ENCODE measurements at regions not wholly inside any gene's neighbourhood (a gene's known extent, or its start where the extent isn't known, plus 50 kb on each side); places are given as distances from the start of the nearest gene placed in this dataset.

DNA sequence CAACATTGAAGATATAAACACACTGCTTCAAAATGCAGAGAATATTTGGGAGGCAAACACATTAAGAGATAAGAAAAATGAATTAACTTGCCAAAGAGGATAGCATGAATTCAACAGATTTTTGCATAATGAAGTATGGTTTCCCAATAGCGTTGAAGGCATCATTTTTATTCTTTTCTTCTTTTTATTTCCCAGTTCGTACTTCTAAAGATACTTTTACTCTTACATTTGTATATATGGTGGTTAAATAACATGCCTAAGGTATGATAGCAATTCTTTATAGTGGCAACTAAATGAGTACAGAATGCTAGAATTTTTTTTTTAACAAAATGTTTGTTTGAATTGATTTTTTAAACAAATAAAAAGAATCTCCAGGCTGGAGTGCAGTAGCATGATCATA, 473.4 kb upstream of the MARCKS start:
- TF ChIP-seq HNF4A (conservative IDR thresholded peaks at IDR 0.05) (no peak), EGR1 (IDR thresholded peaks at IDR 0.05; ENCODE audit: low read depth in 2 of 2) (no peak), RXRA (IDR thresholded peaks at IDR 0.05) (no peak), FOXA2 (IDR thresholded peaks at IDR 0.05) (no peak), YY1 (IDR thresholded peaks at IDR 0.05) (no peak), SP1 (IDR thresholded peaks at IDR 0.05) (no peak), RAD21 (IDR thresholded peaks at IDR 0.05) (no peak), TAF1 (conservative IDR thresholded peaks at IDR 0.05) (no peak), NR2F2 (IDR thresholded peaks at IDR 0.05) (no peak)
- TF ChIP-seq, protein P1, sequence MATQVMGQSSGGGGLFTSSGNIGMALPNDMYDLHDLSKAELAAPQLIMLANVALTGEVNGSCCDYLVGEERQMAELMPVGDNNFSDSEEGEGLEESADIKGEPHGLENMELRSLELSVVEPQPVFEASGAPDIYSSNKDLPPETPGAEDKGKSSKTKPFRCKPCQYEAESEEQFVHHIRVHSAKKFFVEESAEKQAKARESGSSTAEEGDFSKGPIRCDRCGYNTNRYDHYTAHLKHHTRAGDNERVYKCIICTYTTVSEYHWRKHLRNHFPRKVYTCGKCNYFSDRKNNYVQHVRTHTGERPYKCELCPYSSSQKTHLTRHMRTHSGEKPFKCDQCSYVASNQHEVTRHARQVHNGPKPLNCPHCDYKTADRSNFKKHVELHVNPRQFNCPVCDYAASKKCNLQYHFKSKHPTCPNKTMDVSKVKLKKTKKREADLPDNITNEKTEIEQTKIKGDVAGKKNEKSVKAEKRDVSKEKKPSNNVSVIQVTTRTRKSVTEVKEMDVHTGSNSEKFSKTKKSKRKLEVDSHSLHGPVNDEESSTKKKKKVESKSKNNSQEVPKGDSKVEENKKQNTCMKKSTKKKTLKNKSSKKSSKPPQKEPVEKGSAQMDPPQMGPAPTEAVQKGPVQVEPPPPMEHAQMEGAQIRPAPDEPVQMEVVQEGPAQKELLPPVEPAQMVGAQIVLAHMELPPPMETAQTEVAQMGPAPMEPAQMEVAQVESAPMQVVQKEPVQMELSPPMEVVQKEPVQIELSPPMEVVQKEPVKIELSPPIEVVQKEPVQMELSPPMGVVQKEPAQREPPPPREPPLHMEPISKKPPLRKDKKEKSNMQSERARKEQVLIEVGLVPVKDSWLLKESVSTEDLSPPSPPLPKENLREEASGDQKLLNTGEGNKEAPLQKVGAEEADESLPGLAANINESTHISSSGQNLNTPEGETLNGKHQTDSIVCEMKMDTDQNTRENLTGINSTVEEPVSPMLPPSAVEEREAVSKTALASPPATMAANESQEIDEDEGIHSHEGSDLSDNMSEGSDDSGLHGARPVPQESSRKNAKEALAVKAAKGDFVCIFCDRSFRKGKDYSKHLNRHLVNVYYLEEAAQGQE (IDR thresholded peaks at IDR 0.05), result no peak
- TF ChIP-seq, protein P2, sequence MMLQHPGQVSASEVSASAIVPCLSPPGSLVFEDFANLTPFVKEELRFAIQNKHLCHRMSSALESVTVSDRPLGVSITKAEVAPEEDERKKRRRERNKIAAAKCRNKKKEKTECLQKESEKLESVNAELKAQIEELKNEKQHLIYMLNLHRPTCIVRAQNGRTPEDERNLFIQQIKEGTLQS (IDR thresholded peaks at IDR 0.05), result no peak
- TF ChIP-seq, protein P3, sequence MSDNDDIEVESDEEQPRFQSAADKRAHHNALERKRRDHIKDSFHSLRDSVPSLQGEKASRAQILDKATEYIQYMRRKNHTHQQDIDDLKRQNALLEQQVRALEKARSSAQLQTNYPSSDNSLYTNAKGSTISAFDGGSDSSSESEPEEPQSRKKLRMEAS (IDR thresholded peaks at IDR 0.05), result no peak
- Histone ChIP-seq H3K4me3 (ENCODE audit: low read depth in 1 of 3, low read length in 3 of 3) (no peak overlapping the region), H3K4me1 (ENCODE audit: control insufficient read depth in 4 of 4, insufficient read depth in 4 of 4, low read length in 3 of 4) (no peaks in the 10 kb centered on the region), H3K9ac (ENCODE audit: low read depth in 1 of 2, low read length in 2 of 2) (no peak overlapping the region), H3K36me3 (ENCODE audit: control insufficient read depth in 4 of 4, insufficient read depth in 3 of 4, low read depth in 1 of 4, low read length in 3 of 4) (no peaks in the 10 kb centered on the region), H3K9me3 (ENCODE audit: control insufficient read depth in 4 of 4, low read length in 3 of 4) (no peaks in the 10 kb centered on the region), H3K27me3 (ENCODE audit: control insufficient read depth in 4 of 4, insufficient read depth in 4 of 4, low read length in 3 of 4) (no peaks in the 10 kb centered on the region), H3K27ac (ENCODE audit: low read depth in 1 of 2, low read length in 2 of 2) (no peak overlapping the region)
- no peak for DNase-seq (ENCODE audit: low spot score)
- WGBS, result 81% methylated on average over 2 of the region's 2 CpGs

DNA sequence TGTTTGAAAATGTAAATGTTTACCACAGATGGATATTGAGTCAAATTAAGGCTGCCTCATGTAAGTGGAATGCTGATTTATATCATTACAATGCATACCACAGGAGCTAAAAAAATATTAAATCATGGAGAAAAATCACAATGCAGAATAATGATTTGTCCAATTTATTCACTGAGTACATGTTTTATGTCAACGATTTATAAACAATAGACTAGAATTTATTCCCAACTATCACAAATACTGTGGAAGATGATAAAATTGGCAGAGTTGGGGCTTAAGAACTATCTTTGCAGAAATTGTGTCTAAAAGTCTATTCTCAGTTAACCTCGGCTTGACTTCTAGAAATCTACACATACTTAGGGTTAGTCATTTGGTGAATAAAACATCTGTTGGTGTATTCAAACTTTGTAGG, 472.1 kb upstream of the MARCKS start:
- TF ChIP-seq FOXA2 (IDR thresholded peaks at IDR 0.05) (no peak), FOXA1 (IDR thresholded peaks at IDR 0.05) (no peak)
- WGBS, result 85% methylated on average over 2 of the region's 2 CpGs

DNA sequence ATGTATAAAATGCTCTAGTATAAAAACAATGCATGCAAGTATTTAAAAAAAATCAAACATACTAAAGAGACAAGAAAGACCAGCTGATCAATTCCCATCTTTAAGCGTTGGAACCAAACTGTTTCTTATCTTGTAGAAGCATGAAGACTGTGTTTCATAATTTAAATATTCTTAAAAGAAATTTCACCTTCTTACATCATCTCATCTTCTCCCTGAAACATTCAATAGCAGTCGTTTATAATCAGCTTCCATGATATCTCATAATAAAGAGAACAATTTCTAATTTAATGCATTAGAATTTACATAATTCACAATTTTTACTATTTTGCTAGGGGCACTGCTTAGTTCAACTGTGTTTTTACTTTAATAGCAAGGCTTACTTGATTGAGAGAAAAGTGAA, 468.1 kb upstream of the MARCKS start:
- H3K9ac ChIP-seq (ENCODE audit: low read depth in 1 of 2, low read length in 2 of 2), result no peak overlapping the region
- no peaks in the 10 kb centered on the region for H3K36me3 ChIP-seq (ENCODE audit: control insufficient read depth in 4 of 4, insufficient read depth in 3 of 4, low read depth in 1 of 4, low read length in 3 of 4)
- H3K4me1 ChIP-seq (ENCODE audit: control insufficient read depth in 4 of 4, insufficient read depth in 4 of 4, low read length in 3 of 4), result no peaks in the 10 kb centered on the region
- WGBS, result 82% methylated on average over 2 of the region's 2 CpGs
- no peak overlapping the region for H3K4me3 ChIP-seq (ENCODE audit: low read depth in 1 of 3, low read length in 3 of 3)
- no peaks in the 10 kb centered on the region for H3K27me3 ChIP-seq (ENCODE audit: control insufficient read depth in 4 of 4, insufficient read depth in 4 of 4, low read length in 3 of 4)
- DNase-seq (ENCODE audit: low spot score), result no peak
- no peak overlapping the region for H3K27ac ChIP-seq (ENCODE audit: low read depth in 1 of 2, low read length in 2 of 2)
- no peaks in the 10 kb centered on the region for H3K9me3 ChIP-seq (ENCODE audit: control insufficient read depth in 4 of 4, low read length in 3 of 4)
- TF ChIP-seq, protein P1 (IDR thresholded peaks at IDR 0.05), result no peak
- TF ChIP-seq RAD21 (IDR thresholded peaks at IDR 0.05), result no peak
- TF ChIP-seq, protein P2 (IDR thresholded peaks at IDR 0.05), result no peak
- no peak for TF ChIP-seq TAF1 (conservative IDR thresholded peaks at IDR 0.05)
- TF ChIP-seq, protein P3 (IDR thresholded peaks at IDR 0.05), result no peak
- no peak for TF ChIP-seq JUND (IDR thresholded peaks at IDR 0.05)
- TF ChIP-seq, protein P4, sequence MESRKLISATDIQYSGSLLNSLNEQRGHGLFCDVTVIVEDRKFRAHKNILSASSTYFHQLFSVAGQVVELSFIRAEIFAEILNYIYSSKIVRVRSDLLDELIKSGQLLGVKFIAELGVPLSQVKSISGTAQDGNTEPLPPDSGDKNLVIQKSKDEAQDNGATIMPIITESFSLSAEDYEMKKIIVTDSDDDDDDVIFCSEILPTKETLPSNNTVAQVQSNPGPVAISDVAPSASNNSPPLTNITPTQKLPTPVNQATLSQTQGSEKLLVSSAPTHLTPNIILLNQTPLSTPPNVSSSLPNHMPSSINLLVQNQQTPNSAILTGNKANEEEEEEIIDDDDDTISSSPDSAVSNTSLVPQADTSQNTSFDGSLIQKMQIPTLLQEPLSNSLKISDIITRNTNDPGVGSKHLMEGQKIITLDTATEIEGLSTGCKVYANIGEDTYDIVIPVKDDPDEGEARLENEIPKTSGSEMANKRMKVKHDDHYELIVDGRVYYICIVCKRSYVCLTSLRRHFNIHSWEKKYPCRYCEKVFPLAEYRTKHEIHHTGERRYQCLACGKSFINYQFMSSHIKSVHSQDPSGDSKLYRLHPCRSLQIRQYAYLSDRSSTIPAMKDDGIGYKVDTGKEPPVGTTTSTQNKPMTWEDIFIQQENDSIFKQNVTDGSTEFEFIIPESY (IDR thresholded peaks at IDR 0.05), result no peak
- no peak for TF ChIP-seq FOXA2 (IDR thresholded peaks at IDR 0.05)
- TF ChIP-seq HNF4G (IDR thresholded peaks at IDR 0.05), result no peak
- TF ChIP-seq NR2F2 (IDR thresholded peaks at IDR 0.05), result no peak
- no peak for TF ChIP-seq EGR1 (IDR thresholded peaks at IDR 0.05; ENCODE audit: low read depth in 2 of 2)
- TF ChIP-seq RXRA (IDR thresholded peaks at IDR 0.05), result no peak
- no peak for TF ChIP-seq YY1 (IDR thresholded peaks at IDR 0.05)
- TF ChIP-seq SP1 (IDR thresholded peaks at IDR 0.05), result no peak
- TF ChIP-seq GABPA (IDR thresholded peaks at IDR 0.05 in 1 of 2, conservative IDR thresholded peaks at IDR 0.05 in 1 of 2), result no peak
- TF ChIP-seq FOXA1 (IDR thresholded peaks at IDR 0.05), result no peak

More for the DNA sequence above, 472.1 kb upstream of the MARCKS start:
- Histone ChIP-seq H3K4me1 (ENCODE audit: control insufficient read depth in 4 of 4, insufficient read depth in 4 of 4, low read length in 3 of 4) (no peaks in the 10 kb centered on the region), H3K4me3 (ENCODE audit: low read depth in 1 of 3, low read length in 3 of 3) (no peak overlapping the region), H3K27ac (ENCODE audit: low read depth in 1 of 2, low read length in 2 of 2) (no peak overlapping the region), H3K9ac (ENCODE audit: low read depth in 1 of 2, low read length in 2 of 2) (no peak overlapping the region), H3K9me3 (ENCODE audit: control insufficient read depth in 4 of 4, low read length in 3 of 4) (no peaks in the 10 kb centered on the region), H3K27me3 (ENCODE audit: control insufficient read depth in 4 of 4, insufficient read depth in 4 of 4, low read length in 3 of 4) (no peaks in the 10 kb centered on the region), H3K36me3 (ENCODE audit: control insufficient read depth in 4 of 4, insufficient read depth in 3 of 4, low read depth in 1 of 4, low read length in 3 of 4) (no peaks in the 10 kb centered on the region)
- DNase-seq (ENCODE audit: low spot score), result no peak
